Hepatocyte (in vitro differentiated cells): ENCODE measurements at regions not wholly inside any gene's neighbourhood (a gene's known extent, or its start where the extent isn't known, plus 50 kb on each side); places are given as distances from the start of the nearest gene placed in this dataset.

Experiments used
- DNase-seq: peaks from one replicate; pipeline ENCODE4 v3.0.0-alpha.2; 2016; ENCODE audit warnings: low spot score
- H2AFZ ChIP-seq: fragments of 200-600 bp; sonication (generic); 2 replicates; pipeline ENCODE4 v1.6.0; 2016; ENCODE audit warnings: antibody characterized with exemption, mild to moderate bottlenecking
- H3K27ac ChIP-seq: fragments of 200-600 bp; sonication (generic); 2 replicates; pipeline ENCODE4 v1.5.1; 2016; ENCODE audit warnings: mild to moderate bottlenecking
- H3K27me3 ChIP-seq: fragments of 200-600 bp; sonication (generic); 2 replicates; pipeline ENCODE4 v1.6.1; 2016
- H3K36me3 ChIP-seq: fragments of 200-600 bp; sonication (generic); replicated peaks from 2 replicates; pipeline ENCODE4 v1.5.1; 2016; ENCODE audit warnings: low read depth; ENCODE audit not compliant: insufficient read depth
- H3K4me1 ChIP-seq: fragments of 200-600 bp; sonication (generic); 2 replicates; pipeline ENCODE4 v1.5.1; 2016; ENCODE audit warnings: mild to moderate bottlenecking, moderate library complexity; ENCODE audit not compliant: insufficient read depth
- H3K4me2 ChIP-seq: fragments of 200-600 bp; sonication (generic); 2 replicates; pipeline ENCODE4 v1.6.0; 2016
- H3K4me3 ChIP-seq: fragments of 200-600 bp; sonication (generic); 2 replicates; pipeline ENCODE4 v1.5.1; 2016; ENCODE audit warnings: mild to moderate bottlenecking
- H3K79me2 ChIP-seq: fragments of 200-600 bp; sonication (generic); 2 replicates; pipeline ENCODE4 v1.6.0; 2017; ENCODE audit warnings: mild to moderate bottlenecking
- H3K9me2 ChIP-seq: fragments of 200-600 bp; sonication (generic); replicated peaks from 2 replicates; pipeline ENCODE4 v1.6.0; 2017; ENCODE audit warnings: mild to moderate bottlenecking; ENCODE audit not compliant: insufficient read depth
- H3K9me3 ChIP-seq: fragments of 200-600 bp; sonication (generic); 2 replicates; pipeline ENCODE4 v1.5.1; 2016; ENCODE audit warnings: low read depth, mild to moderate bottlenecking
- H4K20me1 ChIP-seq: fragments of 200-600 bp; sonication (generic); 2 replicates; pipeline ENCODE4 v1.6.0; 2016; ENCODE audit warnings: mild to moderate bottlenecking; ENCODE audit not compliant: insufficient read depth, poor library complexity, severe bottlenecking
- EZH2 ChIP-seq: fragments of 200-600 bp; sonication (generic); IDR thresholded peaks from 2 replicates; pipeline ENCODE4 v1.6.1; 2016; ENCODE audit warnings: antibody characterized with exemption, mild to moderate bottlenecking, borderline replicate concordance
- EZH2phosphoT487 ChIP-seq: fragments of 200-600 bp; sonication (generic); IDR thresholded peaks from one replicate; pipeline ENCODE4 v1.6.1; 2018; ENCODE audit warnings: antibody characterized with exemption, mild to moderate bottlenecking, low read depth, moderate library complexity; ENCODE audit not compliant: unreplicated experiment, severe bottlenecking
- WGBS: methylation state at CpG from one replicate; pipeline ENCODE4 v1.1.6; 2016; ENCODE audit warnings: low lambda C conversion rate; ENCODE audit errors: missing lambda C conversion rate; 5-methylcytosine and 5-hydroxymethylcytosine counted together
- TF ChIP-seq, protein P1 (sequence below): fragments of 200-600 bp; sonication (generic); IDR thresholded peaks from 2 replicates; pipeline ENCODE4 v1.5.1; 2016; ENCODE audit warnings: antibody characterized with exemption, mild to moderate bottlenecking; ENCODE audit not compliant: poor library complexity

DNA sequence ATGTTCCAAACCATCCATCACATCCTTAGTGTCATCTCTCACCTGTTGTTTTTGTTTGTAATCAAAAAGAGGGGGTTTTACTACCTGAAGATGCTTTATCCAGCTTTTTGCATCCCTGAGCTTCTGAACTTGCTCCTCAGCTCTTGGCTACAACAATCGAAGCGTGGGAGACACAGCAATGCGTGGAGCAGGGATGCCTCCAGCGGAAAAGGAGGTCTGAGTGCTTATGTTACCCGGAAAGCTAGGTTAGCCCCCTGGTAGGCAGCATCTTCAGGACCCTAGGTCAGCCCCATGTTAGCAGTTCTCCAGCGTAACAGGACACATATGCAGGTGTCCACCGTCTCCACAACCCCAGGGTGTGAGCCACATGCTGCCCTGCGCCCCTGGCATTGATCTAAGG lies 141.5 kb downstream of the RRAGC start:
- Histone ChIP-seq H3K9me2 (no peaks in the 10 kb centered on the region), H3K9me3 (no peaks in the 10 kb centered on the region), H3K36me3 (no peaks in the 10 kb centered on the region), H3K27ac (no peak overlapping the region), H2AFZ (no peak overlapping the region), H3K79me2 (no peaks in the 10 kb centered on the region), H3K27me3 (peaks cover 30% of the 10 kb centered on the region), H3K4me3 (no peak overlapping the region), H3K4me2 (no peak overlapping the region), H3K4me1 (peaks cover 3% of the 10 kb centered on the region), H4K20me1 (no peaks in the 10 kb centered on the region)
- no peak for DNase-seq
- no peak for TF ChIP-seq EZH2
- TF ChIP-seq, protein P1, sequence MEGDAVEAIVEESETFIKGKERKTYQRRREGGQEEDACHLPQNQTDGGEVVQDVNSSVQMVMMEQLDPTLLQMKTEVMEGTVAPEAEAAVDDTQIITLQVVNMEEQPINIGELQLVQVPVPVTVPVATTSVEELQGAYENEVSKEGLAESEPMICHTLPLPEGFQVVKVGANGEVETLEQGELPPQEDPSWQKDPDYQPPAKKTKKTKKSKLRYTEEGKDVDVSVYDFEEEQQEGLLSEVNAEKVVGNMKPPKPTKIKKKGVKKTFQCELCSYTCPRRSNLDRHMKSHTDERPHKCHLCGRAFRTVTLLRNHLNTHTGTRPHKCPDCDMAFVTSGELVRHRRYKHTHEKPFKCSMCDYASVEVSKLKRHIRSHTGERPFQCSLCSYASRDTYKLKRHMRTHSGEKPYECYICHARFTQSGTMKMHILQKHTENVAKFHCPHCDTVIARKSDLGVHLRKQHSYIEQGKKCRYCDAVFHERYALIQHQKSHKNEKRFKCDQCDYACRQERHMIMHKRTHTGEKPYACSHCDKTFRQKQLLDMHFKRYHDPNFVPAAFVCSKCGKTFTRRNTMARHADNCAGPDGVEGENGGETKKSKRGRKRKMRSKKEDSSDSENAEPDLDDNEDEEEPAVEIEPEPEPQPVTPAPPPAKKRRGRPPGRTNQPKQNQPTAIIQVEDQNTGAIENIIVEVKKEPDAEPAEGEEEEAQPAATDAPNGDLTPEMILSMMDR = no peak
- no peak for TF ChIP-seq EZH2phosphoT487
- WGBS = 86% methylated on average over 8 of the region's 8 CpGs

DNA sequence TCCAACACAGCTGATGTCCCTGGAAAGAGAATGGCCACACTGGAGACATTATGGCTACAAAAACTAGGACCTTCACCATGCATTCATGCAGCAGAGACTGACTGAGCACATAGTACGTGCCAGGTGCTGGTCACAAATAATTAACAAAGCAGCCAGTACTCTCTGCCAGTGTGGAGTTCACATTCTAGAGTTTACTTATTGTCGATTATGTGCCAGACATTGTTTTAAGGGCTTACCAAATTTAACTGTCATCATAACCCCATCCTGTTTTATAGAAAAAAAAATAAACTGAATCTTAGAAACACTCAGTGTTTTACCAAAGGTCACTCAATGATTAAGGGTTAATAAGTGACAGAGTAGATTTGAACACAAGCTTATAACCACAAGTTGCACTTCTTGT lies 143.3 kb downstream of the RRAGC start:
- TF ChIP-seq, protein P1 = no peak
- TF ChIP-seq EZH2 (no peak), EZH2phosphoT487 (no peak)
- 76% methylated on average over 2 of the region's 2 CpGs for WGBS
- H3K36me3 ChIP-seq = no peaks in the 10 kb centered on the region

DNA sequence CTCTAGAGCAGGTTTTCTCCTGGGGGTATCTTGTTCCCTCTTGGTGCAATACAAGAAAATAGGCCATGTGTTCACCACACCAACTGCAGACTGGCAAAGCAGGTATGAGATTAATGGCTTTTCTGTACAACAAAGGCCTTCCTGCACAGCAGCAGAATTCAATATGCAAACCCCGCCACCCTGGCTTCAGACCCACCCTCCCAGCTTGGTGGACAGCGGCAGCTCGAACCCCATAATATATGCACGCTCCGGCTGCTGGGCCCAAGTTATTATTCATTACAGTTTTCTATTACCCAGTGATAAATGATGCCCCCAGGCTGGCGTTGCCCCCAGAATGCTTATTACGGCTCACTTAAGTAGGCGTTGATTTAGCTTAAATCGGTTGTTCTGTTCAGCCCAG lies 144.2 kb downstream of the RRAGC start:
- Histone ChIP-seq H3K4me1 (peaks cover 3% of the 10 kb centered on the region), H3K27ac (no peak overlapping the region), H3K36me3 (no peaks in the 10 kb centered on the region)

More for the DNA sequence above, 143.3 kb downstream of the RRAGC start:
- no peaks in the 10 kb centered on the region for H3K79me2 ChIP-seq
- H4K20me1 ChIP-seq = no peaks in the 10 kb centered on the region
- H3K9me2 ChIP-seq = no peaks in the 10 kb centered on the region
- no peak overlapping the region for H3K4me3 ChIP-seq
- DNase-seq = no peak
- no peak overlapping the region for H3K27ac ChIP-seq
- H3K9me3 ChIP-seq = no peaks in the 10 kb centered on the region
- no peak overlapping the region for H3K4me2 ChIP-seq
- H3K27me3 ChIP-seq = peaks cover 13% of the 10 kb centered on the region
- H3K4me1 ChIP-seq = peaks cover 3% of the 10 kb centered on the region
- H2AFZ ChIP-seq = no peak overlapping the region

More for the DNA sequence above, 144.2 kb downstream of the RRAGC start:
- Histone ChIP-seq H3K27me3 (peaks cover 6% of the 10 kb centered on the region), H3K4me3 (no peak overlapping the region), H3K9me2 (no peaks in the 10 kb centered on the region), H4K20me1 (no peaks in the 10 kb centered on the region), H2AFZ (no peak overlapping the region), H3K4me2 (no peak overlapping the region), H3K79me2 (no peaks in the 10 kb centered on the region), H3K9me3 (no peaks in the 10 kb centered on the region)
- 95% methylated on average over 9 of the region's 9 CpGs for WGBS
- TF ChIP-seq, protein P1 = no peak
- TF ChIP-seq EZH2phosphoT487 (no peak), EZH2 (no peak)
- no peak for DNase-seq
